Uterus (tissue), 2 donors: ENCODE measurements at regions not wholly inside any gene's neighbourhood (a gene's known extent, or its start where the extent isn't known, plus 50 kb on each side); places are given as distances from the start of the nearest gene placed in this dataset.

Source experiments
- POLR2A ChIP-seq, 2 donors: fragments of 450-650 bp; IDR thresholded peaks; one replicate each; pipeline ENCODE4 v1.6.1; 2016; ENCODE audit warnings: antibody characterized with exemption in 2 of 2, mild to moderate bottlenecking in 1 of 2, moderate library complexity in 1 of 2
- TF ChIP-seq, protein P1 (sequence below), 4 experiments: fragments of 200-600 bp in 2 of 4; fragments of 450-650 bp in 2 of 4; sonication (generic) in 2 of 4; IDR thresholded peaks; one replicate each; pipeline ENCODE4 v1.5.1; 2016 to 2019; ENCODE audit warnings: antibody characterized with exemption in 4 of 4, mild to moderate bottlenecking in 2 of 4, moderate library complexity in 1 of 4

DNA sequence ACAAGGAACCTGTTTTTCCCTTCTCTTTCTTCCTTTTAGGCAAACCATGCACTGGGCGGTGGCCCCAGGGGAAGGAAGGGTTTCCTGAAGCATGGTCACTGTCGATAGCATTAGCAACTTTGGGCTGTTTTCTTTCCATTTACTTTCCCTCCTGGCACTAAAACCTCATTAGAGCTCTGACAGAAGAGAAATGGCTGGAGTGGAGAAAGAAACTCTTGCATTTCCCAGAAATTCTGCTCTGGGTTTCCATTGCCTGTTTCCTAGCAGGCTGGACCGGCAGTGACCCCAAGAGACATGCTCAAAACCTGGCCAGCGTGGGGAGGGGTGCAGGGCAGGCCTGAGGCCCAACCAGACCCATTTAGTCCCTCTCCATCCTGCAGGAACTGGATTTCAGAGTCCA lies 230.7 kb upstream of the CCL2 start:
- TF ChIP-seq, protein P1, sequence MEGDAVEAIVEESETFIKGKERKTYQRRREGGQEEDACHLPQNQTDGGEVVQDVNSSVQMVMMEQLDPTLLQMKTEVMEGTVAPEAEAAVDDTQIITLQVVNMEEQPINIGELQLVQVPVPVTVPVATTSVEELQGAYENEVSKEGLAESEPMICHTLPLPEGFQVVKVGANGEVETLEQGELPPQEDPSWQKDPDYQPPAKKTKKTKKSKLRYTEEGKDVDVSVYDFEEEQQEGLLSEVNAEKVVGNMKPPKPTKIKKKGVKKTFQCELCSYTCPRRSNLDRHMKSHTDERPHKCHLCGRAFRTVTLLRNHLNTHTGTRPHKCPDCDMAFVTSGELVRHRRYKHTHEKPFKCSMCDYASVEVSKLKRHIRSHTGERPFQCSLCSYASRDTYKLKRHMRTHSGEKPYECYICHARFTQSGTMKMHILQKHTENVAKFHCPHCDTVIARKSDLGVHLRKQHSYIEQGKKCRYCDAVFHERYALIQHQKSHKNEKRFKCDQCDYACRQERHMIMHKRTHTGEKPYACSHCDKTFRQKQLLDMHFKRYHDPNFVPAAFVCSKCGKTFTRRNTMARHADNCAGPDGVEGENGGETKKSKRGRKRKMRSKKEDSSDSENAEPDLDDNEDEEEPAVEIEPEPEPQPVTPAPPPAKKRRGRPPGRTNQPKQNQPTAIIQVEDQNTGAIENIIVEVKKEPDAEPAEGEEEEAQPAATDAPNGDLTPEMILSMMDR (IDR thresholded peaks at IDR 0.05), result no peak
- TF ChIP-seq POLR2A (IDR thresholded peaks at IDR 0.05), result no peak
